GM12875 (cell line): ENCODE measurements at regions not wholly inside any gene's neighbourhood (a gene's known extent, or its start where the extent isn't known, plus 50 kb on each side); places are given as distances from the start of the nearest gene placed in this dataset.
"Not testable (repeated sequence)": the region's sequence is repeated elsewhere in the genome, so short reads cannot be mapped to it uniquely, and the experiment has no call there.

ENCODE experiments used
- H3K4me3 ChIP-seq: one replicate; pipeline ENCODE4 v1.5.1; 2011; ENCODE audit warnings: low read depth, low read length, control low read depth
- CTCF ChIP-seq: IDR thresholded peaks from 2 replicates; pipeline ENCODE4 v1.5.1; 2011; ENCODE audit warnings: low read depth, mild to moderate bottlenecking, control low read depth, inconsistent platforms, low read length, moderate library complexity, borderline replicate concordance; ENCODE audit not compliant: insufficient read depth

GRCh38 chr12:124676714-124677462 lies 109.5 kb upstream of the NCOR2 start:
- TF ChIP-seq CTCF = no peak

GRCh38 chr12:124675881-124676713 lies 108.7 kb upstream of the NCOR2 start:
- no peak for TF ChIP-seq CTCF
- no peak overlapping the region for H3K4me3 ChIP-seq

More at GRCh38 chr12:124676714-124677462, 109.5 kb upstream of the NCOR2 start:
- no peak overlapping the region for H3K4me3 ChIP-seq

GRCh38 chr12:124674937-124675336 lies 107.5 kb upstream of the NCOR2 start:
- no peak overlapping the region for H3K4me3 ChIP-seq
- no peak for TF ChIP-seq CTCF

- no peak overlapping the region for H3K4me3 ChIP-seq
- no peak for TF ChIP-seq CTCF
Observed at GRCh38 chr12:124673801-124674617, 106.6 kb upstream of the NCOR2 start.

GRCh38 chr12:124669271-124669721 lies 101.9 kb upstream of the NCOR2 start:
- not testable (repeated sequence) for H3K4me3 ChIP-seq

GRCh38 chr12:124668602-124669001 lies 101.2 kb upstream of the NCOR2 start:
- TF ChIP-seq CTCF = no peak
- H3K4me3 ChIP-seq = no peak overlapping the region
